K562 (cell line): ENCODE measurements at regions not wholly inside any gene's neighbourhood (a gene's known extent, or its start where the extent isn't known, plus 50 kb on each side); places are given as distances from the start of the nearest gene placed in this dataset.

Source experiments
- ATAC-seq: fragments of 200-7000 bp; cut with Tn5 transposase; 3 replicates; pipeline ENCODE4 v1.9.1; 2020; ENCODE audit warnings: moderate library complexity
- BruUV-seq: library from RNA; stranded (reverse); fragments of 400-500 nt; replicated peaks from 2 replicates; lab custom pipeline; 2021; lab: Mats Ljungman, UMichigan
- CTCF ChIA-PET: fragments of 300-600 bp; formaldehyde crosslinking; extraction: SDS; loops from one replicate; lab custom pipeline; 2021; ENCODE audit warnings: low intra/inter-chr PET ratio; lab: Yijun Ruan, JAX
- POLR2A ChIA-PET: fragments of 300-600, 350-650 bp; sonication (Branson Sonifier 250); formaldehyde crosslinking; extraction: SDS; loops from one replicate; lab custom pipeline; 2021; ENCODE audit warnings: antibody characterized with exemption, inconsistent platforms; lab: Yijun Ruan, JAX
- DNase-seq, 4 experiments: peaks; one replicate each; pipeline versions ENCODE4 v3.0.0 to v3.0.0-alpha.2; 2011 to 2018; ENCODE audit warnings: low spot score in 3 of 4, mixed read lengths in 3 of 4; ENCODE audit errors: extremely low read depth in 1 of 4
- FAIRE-seq: peaks from 2 replicates; lab custom pipeline; 2011; peaks lifted over from hg19 to GRCh38; lab: Jason Lieb, UNC
- H2AFZ ChIP-seq: 2 replicates; pipeline ENCODE4 v1.6.0; 2011; ENCODE audit warnings: low read depth, low read length, control low read depth, inconsistent platforms
- H3K27ac ChIP-seq: fragments of 200-600 bp; 3 replicates; pipeline ENCODE4 v1.8.0; 2011; ENCODE audit warnings: low read depth, mild to moderate bottlenecking, control low read depth, inconsistent platforms, low read length, moderate library complexity, mixed read lengths; ENCODE audit errors: extremely low read depth
- H3K27me3 ChIP-seq, 2 experiments: fragments of 300-600 bp in 1 of 2; 2 replicates in 1 of 2; 3 replicates in 1 of 2; pipeline versions ENCODE4 v1.6.0 to v1.8.0; 2011; ENCODE audit warnings: inconsistent platforms in 2 of 2, low read length in 2 of 2, mild to moderate bottlenecking in 1 of 2, mixed read lengths in 1 of 2, moderate library complexity in 1 of 2; ENCODE audit not compliant: control insufficient read depth in 2 of 2, insufficient read depth in 2 of 2
- H3K36me3 ChIP-seq: fragments of 300-600 bp; 3 replicates; pipeline ENCODE4 v1.8.0; 2011; ENCODE audit warnings: mild to moderate bottlenecking, low read length, inconsistent platforms; ENCODE audit not compliant: control insufficient read depth, insufficient read depth
- H3K4me1 ChIP-seq, 2 experiments: fragments of 200-600 bp in 1 of 2; replicated peaks in 1 of 2; 2 replicates in 1 of 2; 3 replicates in 1 of 2; pipeline versions ENCODE4 v1.5.1 to v1.8.0; 2011; ENCODE audit warnings: inconsistent platforms in 2 of 2, low read length in 2 of 2, mild to moderate bottlenecking in 1 of 2, mixed read lengths in 1 of 2, moderate library complexity in 1 of 2; ENCODE audit not compliant: control insufficient read depth in 2 of 2, insufficient read depth in 2 of 2
- H3K4me2 ChIP-seq: 2 replicates; pipeline ENCODE4 v1.6.1; 2011; ENCODE audit warnings: low read length, control low read depth, inconsistent platforms, mixed read lengths; ENCODE audit not compliant: insufficient read depth
- H3K4me3 ChIP-seq: fragments of 200-600 bp; sonication (generic), shearing (Covaris generic); 2 replicates; pipeline ENCODE4 v1.5.1; 2016; ENCODE audit warnings: control low read depth, inconsistent platforms
- H3K79me2 ChIP-seq: fragments of 200-600 bp; 3 replicates; pipeline ENCODE4 v1.8.0; 2011; ENCODE audit warnings: low read length, inconsistent platforms; ENCODE audit not compliant: control insufficient read depth, insufficient read depth
- H3K9ac ChIP-seq, 2 experiments: 2 replicates each; pipeline versions ENCODE4 v1.6.0 to v1.6.1; 2011; ENCODE audit warnings: low read depth in 2 of 2, low read length in 2 of 2, control low read depth in 1 of 2, inconsistent platforms in 1 of 2, mild to moderate bottlenecking in 1 of 2, mixed read lengths in 1 of 2; ENCODE audit not compliant: insufficient read depth in 1 of 2
- H3K9me1 ChIP-seq: one replicate; pipeline ENCODE4 v1.6.0; 2011; ENCODE audit warnings: inconsistent platforms, mild to moderate bottlenecking, low read length, moderate library complexity; ENCODE audit not compliant: control insufficient read depth, insufficient read depth
- H3K9me3 ChIP-seq: replicated peaks from 2 replicates; pipeline ENCODE4 v1.5.1; 2011; ENCODE audit warnings: low read depth, low read length, inconsistent platforms; ENCODE audit not compliant: control insufficient read depth, insufficient read depth
- H4K20me1 ChIP-seq: replicated peaks from 2 replicates; pipeline ENCODE4 v1.6.1; 2011; ENCODE audit warnings: low read length, inconsistent platforms, mixed read lengths; ENCODE audit not compliant: control insufficient read depth, insufficient read depth
- ATF2 ChIP-seq: sonication (generic); formaldehyde crosslinking; IDR thresholded peaks from 2 replicates; pipeline ENCODE4 v1.8.1; 2022; ENCODE audit warnings: missing genetic modification reagents
- EP400 ChIP-seq: fragments of 450-650 bp; IDR thresholded peaks from 2 replicates; pipeline ENCODE4 v1.6.1; 2017; ENCODE audit warnings: antibody characterized with exemption, mild to moderate bottlenecking, moderate library complexity
- IFI16 ChIP-seq: fragments of 250-450 bp; sonication (Bioruptor Pico); IDR thresholded peaks from 2 replicates; pipeline ENCODE4 v2.1.2; 2022; ENCODE audit warnings: mild to moderate bottlenecking, inconsistent platforms
- PCBP1 ChIP-seq: fragments of 200-400 bp; formaldehyde crosslinking; IDR thresholded peaks from 2 replicates; pipeline ENCODE4 v1.6.1; 2018; ENCODE audit warnings: mild to moderate bottlenecking, low read depth, low read length; ENCODE audit not compliant: poor library complexity, severe bottlenecking
- SP1 ChIP-seq: sonication (generic); formaldehyde crosslinking; IDR thresholded peaks from 2 replicates; pipeline ENCODE4 v1.8.1; 2022; ENCODE audit warnings: mild to moderate bottlenecking, missing genetic modification reagents
- ZNF384 ChIP-seq: IDR thresholded peaks from 2 replicates; pipeline ENCODE4 v1.6.1; 2012; ENCODE audit warnings: low read depth, low read length, improper control_type of control experiment
- WGBS: fragments of 100-300 bp; shearing (Covaris generic); methylation state at CpG from one replicate; pipeline ENCODE4 v1.1.6; 2016; ENCODE audit warnings: low coverage, mixed read lengths; ENCODE audit not compliant: insufficient coverage; ENCODE audit errors: missing lambda C conversion rate; 5-methylcytosine and 5-hydroxymethylcytosine counted together
- in situ Hi-C: fragments of 300-500 bp; cut with MboI; formaldehyde crosslinking; loops from 4 replicates; pipeline ENCODE4 v1.15.0; 2018; ENCODE audit warnings: inconsistent platforms, mixed read lengths
- intact Hi-C: fragments of 100-400 bp; cut with micrococcal nuclease; formaldehyde crosslinking; loops from 2 replicates; pipeline ENCODE4 v1.14.2; 2022
- TF ChIP-seq, protein P1 (sequence below), 2 experiments: fragments of 450-650 bp; formaldehyde crosslinking in 1 of 2; IDR thresholded peaks; 2 replicates each; pipeline versions ENCODE4 v1.4.0 to v1.6.1; 2014 to 2020; ENCODE audit warnings: mild to moderate bottlenecking in 2 of 2, borderline replicate concordance in 1 of 2, low read depth in 1 of 2
- TF ChIP-seq, protein P2 (sequence below): sonication (generic); formaldehyde crosslinking; IDR thresholded peaks from 2 replicates; pipeline ENCODE4 v1.8.1; 2023; ENCODE audit warnings: mild to moderate bottlenecking, missing genetic modification reagents, moderate library complexity

- ATAC-seq (no peak), FAIRE-seq (no peak), DNase-seq (no peak)
- BruUV-seq = no TSS peak
- Histone ChIP-seq H3K36me3 (no peaks in the 10 kb centered on the region), H2AFZ (no peak overlapping the region), H3K4me1 (no peaks in the 10 kb centered on the region; a peak in 1 of 5 replicates), H3K4me3 (no peak overlapping the region), H3K27me3 (peaks cover 0 to 11% of the 10 kb centered on the region in 2 experiments; a peak in 4 of 5 replicates), H3K9ac (no peak overlapping the region), H3K9me1 (no peaks in the 10 kb centered on the region), H3K4me2 (no peak overlapping the region), H3K27ac (no peak overlapping the region), H3K9me3 (no peaks in the 10 kb centered on the region), H4K20me1 (no peaks in the 10 kb centered on the region), H3K79me2 (no peaks in the 10 kb centered on the region)
- intact Hi-C loops = no loop called here
- WGBS = 0% methylated on average over 3 of the region's 3 CpGs
- POLR2A ChIA-PET = interaction anchor here (0.6 kb wide), 1 partner anchor 458 kb away, joined by 3 read pairs; no protein-coding TSS in a partner anchor
- in situ Hi-C loops = no loop called here
- CTCF ChIA-PET = no interaction called here
- TF ChIP-seq, protein P1, sequence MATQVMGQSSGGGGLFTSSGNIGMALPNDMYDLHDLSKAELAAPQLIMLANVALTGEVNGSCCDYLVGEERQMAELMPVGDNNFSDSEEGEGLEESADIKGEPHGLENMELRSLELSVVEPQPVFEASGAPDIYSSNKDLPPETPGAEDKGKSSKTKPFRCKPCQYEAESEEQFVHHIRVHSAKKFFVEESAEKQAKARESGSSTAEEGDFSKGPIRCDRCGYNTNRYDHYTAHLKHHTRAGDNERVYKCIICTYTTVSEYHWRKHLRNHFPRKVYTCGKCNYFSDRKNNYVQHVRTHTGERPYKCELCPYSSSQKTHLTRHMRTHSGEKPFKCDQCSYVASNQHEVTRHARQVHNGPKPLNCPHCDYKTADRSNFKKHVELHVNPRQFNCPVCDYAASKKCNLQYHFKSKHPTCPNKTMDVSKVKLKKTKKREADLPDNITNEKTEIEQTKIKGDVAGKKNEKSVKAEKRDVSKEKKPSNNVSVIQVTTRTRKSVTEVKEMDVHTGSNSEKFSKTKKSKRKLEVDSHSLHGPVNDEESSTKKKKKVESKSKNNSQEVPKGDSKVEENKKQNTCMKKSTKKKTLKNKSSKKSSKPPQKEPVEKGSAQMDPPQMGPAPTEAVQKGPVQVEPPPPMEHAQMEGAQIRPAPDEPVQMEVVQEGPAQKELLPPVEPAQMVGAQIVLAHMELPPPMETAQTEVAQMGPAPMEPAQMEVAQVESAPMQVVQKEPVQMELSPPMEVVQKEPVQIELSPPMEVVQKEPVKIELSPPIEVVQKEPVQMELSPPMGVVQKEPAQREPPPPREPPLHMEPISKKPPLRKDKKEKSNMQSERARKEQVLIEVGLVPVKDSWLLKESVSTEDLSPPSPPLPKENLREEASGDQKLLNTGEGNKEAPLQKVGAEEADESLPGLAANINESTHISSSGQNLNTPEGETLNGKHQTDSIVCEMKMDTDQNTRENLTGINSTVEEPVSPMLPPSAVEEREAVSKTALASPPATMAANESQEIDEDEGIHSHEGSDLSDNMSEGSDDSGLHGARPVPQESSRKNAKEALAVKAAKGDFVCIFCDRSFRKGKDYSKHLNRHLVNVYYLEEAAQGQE (IDR thresholded peaks at IDR 0.05; ENCODE audit: borderline replicate concordance) = no peak
- TF ChIP-seq, protein P1 (CRISPR knock-in tag; IDR thresholded peaks at IDR 0.05; ENCODE audit: low read depth) = no peak
- TF ChIP-seq EP400 (no peak), PCBP1 (no peak), ZNF384 (no peak), SP1 (CRISPR knock-in tag) (no peak), IFI16 (CRISPR knock-in tag) (no peak), ATF2 (CRISPR knock-in tag) (no peak)
- TF ChIP-seq, protein P2, sequence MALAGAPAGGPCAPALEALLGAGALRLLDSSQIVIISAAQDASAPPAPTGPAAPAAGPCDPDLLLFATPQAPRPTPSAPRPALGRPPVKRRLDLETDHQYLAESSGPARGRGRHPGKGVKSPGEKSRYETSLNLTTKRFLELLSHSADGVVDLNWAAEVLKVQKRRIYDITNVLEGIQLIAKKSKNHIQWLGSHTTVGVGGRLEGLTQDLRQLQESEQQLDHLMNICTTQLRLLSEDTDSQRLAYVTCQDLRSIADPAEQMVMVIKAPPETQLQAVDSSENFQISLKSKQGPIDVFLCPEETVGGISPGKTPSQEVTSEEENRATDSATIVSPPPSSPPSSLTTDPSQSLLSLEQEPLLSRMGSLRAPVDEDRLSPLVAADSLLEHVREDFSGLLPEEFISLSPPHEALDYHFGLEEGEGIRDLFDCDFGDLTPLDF = no peak
These were observed 489.8 kb downstream of the TYW1 start for GRCh38 chr7:67486401-67486800.
